Stimulated activated CD4-positive, alpha-beta T cell treated with anti-CD3 and anti-CD28 coated beads, TNF-alpha, amount 100 ng/mL, for 1 hour (primary cell): ENCODE measurements at regions not wholly inside any gene's neighbourhood (a gene's known extent, or its start where the extent isn't known, plus 50 kb on each side); places are given as distances from the start of the nearest gene placed in this dataset.

Experiments
- DNase-seq, 3 donors: peaks; one replicate each; pipeline ENCODE4 v3.0.0-alpha.2; 2020; ENCODE audit warnings: low read depth in 3 of 3, low spot score in 1 of 3

DNA sequence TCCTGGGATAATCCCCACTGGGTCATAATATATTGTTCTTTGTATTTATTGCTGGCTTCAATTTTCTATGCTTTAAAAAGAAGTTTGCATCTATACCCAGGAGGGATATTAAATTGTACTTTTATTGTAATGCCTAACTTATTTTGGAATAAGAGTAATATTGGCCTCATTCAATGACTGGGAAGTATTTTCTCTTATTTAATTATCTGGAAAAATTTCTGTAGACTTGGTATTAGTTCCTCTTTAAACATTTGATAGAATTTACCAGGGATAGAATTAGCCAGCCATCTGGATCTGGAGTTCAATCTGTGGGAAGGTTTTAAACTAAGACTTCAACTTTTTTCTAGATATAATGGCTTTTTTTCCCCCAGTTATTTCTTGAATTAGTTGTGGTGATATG is 115.2 kb upstream of the ZNF32 start:
- no peak for DNase-seq

DNA sequence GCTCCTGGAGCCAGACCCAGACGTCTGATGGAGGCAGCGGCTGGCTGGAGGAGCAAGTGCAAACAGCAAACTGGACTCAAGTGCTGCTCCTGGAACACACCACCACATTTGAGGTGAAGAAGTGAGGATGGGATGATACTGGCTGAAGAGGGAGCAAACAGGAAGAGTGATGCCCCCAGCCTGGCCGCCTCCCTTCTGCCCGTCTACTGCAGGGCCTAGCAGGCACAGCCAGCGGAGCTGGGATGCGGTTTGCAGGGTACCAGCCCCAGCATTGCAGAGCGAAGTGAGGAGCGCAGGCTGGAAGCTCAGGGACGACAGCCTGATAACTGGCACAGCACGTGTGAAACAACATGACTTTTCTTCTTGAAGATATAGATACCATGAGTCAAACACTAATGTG is 111.8 kb upstream of the ZNF32 start:
- DNase-seq = no peak

DNA sequence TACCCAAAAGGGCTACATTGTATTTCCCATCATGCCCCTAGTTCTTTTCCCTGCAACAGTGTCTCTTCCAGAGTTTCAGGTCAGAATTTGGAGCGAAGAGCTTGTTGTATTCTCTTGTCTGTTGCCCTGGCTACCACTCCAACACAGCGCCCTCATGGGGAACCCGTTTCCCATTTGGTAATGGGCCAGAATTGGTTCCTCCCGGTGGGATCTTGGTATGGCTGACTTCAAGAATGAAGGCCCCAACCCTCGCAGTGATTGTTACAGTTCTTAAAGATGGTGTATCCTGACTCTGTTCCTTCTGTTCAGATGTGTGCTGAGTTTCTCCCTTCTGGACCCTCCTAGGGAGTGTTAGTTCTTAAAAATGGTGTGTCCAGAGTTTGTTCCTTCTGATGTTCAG is 110.5 kb upstream of the ZNF32 start:
- DNase-seq = no peak

DNA sequence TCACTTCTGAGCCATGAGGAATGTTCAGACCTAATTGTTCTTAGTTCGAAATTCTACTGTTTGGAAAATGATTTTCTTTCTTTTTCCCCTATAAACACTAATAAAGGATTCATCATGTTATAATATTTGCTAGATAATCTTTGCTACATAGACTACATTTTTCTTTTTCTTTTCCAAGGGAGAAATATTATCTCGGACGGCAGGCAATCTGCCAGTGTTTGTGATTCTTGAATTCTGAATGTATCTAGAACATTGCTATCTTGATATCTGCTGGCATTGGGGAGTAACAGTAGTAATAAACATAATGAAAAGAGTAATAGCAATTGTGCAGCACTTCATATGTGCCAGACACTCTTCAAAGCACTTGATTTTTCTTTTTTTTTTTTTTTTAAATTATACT is 107.7 kb upstream of the ZNF32 start:
- DNase-seq = no peak

DNA sequence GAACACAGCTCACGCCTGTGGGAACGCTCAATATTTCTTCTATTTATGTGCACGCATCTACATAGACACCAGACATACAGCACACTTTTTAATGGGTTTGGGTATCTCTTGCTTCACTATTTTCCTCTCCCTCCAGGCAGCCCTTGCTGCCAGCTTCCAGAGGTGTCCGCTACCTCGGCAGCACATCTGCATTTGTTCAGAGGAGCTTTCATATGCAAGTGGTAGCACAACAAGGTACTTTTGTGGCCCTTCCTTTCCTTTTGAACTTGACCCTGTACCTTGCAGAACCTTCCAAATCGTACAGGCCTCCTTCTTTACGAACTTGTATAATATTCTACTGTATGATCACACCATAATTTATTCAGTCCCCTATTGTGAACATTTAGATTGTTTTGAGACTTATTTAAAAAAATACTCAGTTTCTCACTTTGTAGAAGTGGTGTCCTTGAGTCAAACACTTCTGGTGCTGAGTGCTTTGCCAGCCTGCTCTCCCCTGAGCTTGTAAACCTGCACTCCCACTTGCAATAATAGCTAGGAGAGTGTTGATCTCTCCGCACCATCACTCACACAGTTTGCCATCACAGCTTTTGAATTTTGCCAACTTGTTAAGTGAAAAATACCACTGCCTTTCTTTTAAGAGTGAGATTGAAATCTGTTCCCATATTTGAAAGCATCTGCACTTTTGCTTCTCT is 106.0 kb upstream of the ZNF32 start:
- no peak for DNase-seq

DNA sequence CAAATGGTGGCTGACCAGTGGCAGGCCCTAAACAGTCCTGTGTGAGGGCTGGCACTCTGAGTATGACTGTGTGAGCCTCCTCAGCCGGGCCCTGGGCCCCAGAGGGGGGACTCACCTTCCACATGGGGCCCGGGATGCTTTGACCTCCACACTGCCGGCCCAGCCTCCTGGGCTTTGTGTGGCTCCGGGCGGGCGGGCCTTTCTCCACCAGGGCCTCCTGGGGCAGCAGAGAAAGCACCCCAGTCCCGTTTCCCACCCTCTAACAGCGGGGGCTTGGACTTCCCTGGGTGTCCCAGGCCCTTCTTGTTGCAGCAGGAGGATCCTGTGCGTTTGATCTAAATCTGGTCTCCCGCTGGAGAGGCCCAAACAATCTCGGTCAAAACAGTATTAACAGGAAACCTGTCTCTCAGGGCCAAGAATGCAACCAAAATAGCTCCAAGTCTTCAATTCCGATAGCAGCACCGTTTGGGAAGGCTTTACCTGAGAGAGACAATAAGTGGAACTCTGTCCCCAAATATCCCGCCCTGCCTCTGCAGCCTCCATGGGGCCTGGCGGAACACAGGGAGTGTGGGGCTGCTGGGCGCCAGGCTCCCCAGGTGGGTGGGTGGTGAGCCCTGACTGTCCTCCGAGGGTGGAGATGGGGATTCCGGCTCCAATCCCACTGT is 104.8 kb upstream of the ZNF32 start:
- DNase-seq = no peak

DNA sequence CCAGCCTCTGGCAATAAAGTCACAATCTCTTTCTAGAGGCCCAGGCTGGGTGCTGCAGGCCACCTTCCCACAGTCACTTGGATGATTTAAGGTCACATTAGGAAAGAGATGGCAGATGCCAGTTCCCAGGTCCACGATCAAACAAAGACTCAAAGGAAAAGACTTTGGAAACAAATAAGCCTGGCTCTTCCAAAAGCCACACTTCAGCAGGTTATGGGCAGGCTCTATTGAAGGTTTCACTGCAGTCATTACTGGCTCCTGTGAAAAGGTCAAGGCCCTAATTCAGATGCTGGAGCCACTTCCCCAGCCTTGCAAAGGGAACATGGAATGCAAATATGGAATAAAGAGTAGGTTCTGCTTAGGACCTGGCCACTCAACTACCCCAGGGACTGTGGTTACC is 104.0 kb upstream of the ZNF32 start:
- DNase-seq = no peak

DNA sequence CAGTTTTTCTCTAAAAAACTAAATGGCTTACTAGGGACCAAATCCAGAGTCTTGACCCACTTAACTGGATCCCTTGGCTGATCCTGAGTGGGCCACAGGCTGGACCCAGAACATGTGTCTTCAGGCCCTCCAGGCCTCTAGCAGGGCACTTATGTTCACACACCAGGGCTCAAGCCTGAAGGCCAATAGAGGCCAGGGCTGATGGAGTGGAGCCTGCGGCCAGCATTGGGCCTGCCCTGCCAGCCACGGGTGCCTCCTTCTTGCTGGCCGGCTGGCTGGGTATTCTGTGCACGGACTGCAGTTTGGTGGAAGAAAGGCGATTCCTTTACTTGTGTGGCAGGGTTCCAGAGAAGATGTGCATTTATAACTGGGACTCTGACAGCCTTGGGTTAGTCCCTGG is 103.0 kb upstream of the ZNF32 start:
- DNase-seq = no peak

DNA sequence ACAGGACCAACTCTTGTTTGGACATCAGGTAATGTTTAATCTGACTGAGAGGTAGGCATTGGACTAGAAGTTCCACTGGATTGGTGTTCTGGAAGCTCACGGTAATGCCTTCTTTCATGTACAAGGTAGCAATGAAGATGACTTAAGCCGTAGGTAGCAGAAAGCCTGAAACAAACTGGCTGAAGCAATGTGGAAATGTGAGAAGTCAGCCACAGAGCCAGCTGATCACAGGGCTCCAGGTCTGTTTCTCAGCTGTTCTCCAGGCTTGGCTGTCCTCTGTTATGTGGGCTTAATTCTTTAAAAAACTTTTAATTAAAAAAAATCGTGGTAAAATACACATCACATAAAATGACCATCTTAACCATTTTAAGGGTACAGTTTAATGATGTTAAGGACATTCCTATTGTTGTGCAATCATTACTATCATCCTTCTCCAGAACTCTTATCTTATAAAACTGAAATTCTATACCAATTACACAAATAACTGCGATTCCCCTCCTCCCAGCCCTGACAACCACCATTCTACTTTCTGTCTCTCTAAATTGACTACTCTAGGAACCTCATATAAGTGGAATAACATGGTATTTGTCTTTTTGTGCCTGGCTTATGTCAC is 101.4 kb upstream of the ZNF32 start:
- DNase-seq = no peak

DNA sequence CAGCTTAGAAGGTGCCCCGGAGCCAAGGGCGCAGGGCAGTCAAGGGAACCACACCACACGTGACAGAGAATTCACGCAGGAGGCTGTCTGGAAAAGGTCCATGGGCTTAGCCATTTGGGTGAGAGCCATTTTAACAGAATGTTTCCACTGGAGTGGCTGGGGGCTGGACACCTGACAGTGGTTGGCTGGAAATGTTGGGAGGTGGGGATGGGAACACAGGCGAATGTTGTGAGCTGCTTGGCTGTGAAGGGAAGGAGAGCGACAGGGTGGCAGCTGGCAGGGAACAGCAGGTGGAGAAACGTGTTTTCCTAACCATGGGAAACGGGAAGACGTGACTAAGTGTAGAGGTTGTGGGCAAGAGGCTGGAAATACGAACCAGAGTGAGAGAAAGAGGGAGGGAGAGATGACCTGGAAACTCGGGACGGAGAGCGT is 100.5 kb upstream of the ZNF32 start:
- no peak for DNase-seq

DNA sequence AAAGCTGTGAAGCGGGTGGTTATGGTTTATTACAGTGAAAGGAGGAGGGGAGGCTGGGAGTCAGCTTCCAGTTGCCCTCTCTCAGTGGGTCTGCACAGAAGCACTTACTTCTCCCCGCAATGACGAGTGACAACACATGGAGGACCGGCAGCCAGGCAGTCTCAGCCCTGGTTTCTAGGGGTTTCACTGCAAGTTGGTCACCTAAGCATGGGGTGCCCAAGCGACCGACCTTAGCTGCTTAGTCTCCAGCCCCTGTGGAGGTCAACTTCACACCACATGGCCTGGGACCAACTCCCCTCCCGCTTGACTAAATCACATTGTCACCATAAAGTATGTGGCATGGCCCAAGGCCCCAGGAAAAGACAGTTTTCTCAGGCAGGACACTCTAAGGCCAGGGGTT is 99.9 kb upstream of the ZNF32 start:
- DNase-seq = no peak

DNA sequence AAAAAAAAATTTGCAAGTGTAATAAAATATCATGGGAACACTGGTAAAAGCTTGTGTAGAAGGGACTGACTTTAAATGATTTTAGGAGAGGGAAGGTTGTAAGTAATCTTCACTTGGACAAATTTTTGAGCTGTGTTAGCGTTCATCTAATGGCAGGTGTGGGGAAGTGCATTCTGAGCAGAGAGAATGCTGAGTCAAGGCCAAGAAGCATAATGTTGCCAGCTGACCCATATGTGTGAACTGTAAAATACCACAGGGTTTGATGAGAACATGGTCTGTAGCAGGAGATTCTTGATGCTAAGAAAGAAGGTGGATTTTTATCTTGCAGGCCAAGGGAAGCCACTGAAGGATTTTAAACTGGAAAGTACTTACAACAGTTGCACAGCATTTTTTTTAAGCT is 98.2 kb upstream of the ZNF32 start:
- DNase-seq = no peak

DNA sequence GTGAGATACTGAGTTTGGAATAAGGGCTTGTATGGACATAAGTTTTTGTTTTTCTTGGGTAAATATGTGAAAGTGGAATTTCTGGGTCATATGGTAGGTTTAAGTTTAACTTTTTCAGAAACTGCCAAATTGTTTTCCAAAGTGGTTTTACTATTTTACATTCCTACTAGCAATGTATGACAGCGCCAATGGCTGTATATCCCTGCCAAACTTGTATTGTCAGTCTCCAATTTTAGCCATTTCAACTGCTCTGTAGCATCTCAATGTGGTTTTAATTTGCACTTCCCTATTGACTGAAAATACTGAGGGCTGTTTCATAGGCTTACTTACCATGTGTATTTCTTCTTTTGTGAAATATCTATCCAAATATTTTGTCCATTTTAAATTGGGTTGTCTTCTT is 90.5 kb upstream of the ZNF32 start:
- DNase-seq = no peak

DNA sequence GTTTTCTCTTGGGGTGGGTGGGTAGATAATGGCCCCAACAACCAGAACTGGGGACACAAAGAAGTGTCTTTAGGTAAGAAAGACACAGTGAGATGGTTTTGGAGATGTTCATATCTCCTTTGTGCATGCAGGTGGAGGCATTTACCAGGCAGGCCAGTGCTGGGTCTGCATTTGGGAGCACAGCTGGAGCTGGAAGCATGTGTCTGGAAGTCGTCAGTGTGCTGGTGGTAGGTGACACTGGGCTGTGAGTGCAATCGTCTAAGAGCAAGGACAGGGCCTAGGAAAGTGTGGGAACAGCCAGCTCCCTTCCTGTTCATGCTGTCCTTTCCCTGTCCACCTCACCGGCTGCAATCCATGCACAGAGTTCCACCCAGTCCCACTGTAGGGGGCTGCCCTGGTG is 88.3 kb upstream of the ZNF32 start:
- DNase-seq = no peak

DNA sequence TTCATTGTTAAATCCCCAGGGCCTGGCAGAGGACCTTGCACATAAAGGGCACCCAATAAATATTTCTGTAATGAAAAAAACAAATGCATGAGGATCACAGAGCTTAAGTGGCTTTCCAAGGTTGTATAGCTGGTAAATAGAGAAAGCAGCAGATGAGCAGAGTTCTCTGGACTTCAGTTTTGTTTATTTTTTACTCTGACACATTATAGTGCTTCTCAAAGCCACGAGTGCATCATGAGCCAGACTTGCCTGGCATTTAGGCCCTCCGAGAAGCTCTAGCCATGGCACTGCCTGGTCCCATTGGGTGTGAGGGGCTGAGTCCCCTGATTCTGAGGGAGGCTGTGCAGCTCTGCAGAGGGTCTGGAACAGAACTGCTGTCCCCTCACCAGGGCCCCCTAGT is 87.2 kb upstream of the ZNF32 start:
- DNase-seq = no peak

DNA sequence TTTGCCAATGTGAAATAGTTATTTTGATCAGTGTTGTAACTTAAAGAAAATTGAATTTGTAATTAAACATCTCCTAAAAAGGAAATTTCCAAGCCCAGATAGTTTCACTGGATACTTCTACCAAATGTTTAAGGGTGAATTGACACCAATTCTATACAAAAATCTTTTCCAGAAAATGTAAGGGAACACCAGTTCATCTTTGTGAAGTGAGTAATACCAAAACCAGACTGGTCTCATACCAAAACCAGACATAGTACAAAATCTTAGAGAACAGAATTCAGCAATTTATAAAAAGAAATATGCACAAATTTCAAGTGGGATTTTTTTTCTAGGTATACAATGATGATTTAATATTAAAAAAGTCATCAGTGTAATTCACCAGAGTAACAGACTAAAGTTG is 86.0 kb upstream of the ZNF32 start:
- DNase-seq = no peak

DNA sequence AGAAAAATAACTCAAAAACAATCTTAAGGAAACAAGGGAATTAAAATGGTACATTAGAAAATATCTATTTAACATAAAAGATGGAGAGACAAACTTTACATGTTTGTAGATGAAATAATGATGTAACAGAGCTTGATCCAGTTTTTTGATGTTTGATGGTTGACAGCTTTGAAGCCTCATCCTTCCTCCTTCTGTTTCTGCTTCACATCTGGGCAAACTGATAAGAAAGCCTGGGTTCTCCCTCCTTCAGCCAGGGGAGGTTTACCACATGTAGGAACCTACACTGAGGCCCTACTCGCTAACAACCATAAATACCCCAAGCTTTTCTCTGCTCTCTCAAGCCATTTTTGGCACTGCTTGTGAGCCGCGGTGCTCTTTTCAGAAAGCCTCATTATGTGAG is 82.8 kb upstream of the ZNF32 start:
- no peak for DNase-seq

DNA sequence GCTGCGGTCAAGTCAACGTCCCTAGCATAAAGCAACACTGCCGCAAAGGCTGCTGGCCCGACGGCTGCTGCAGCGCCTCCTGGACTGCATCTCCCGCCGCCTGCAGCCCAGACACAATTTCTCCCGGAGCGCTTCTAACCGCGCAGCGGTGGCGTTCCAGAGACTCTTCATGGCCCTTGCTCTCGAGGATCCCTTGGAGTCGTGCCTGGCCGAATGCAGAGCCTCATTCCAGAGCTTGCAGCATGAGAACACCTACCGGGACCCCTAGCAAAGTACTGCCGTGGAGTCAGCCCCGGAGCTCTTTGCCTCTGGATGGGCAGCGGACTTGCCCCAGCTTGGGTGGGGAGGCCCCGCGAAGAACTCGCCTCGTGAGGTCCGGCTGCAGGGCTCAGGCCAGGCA is 79.7 kb upstream of the ZNF32 start:
- DNase-seq = no peak

DNA sequence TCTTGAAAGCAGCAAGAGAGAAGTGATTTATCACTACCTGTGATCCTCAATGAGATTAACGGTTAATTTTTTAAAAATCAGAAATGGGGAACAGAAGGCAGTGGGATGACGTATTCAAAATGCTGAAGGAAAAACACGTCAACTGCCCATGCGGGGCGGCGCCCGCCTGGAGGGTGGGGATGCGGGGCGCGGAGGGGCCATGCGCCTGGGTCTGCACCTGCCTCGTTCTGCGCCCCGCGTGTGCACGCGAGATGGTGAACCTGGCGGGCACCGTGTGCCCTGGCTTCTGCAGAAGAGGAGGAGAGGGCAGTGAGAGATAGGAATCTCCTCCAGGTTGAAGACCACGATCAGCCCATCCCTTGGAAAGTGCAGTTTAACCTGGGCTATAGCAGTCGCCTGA is 79.3 kb upstream of the ZNF32 start:
- no peak for DNase-seq

DNA sequence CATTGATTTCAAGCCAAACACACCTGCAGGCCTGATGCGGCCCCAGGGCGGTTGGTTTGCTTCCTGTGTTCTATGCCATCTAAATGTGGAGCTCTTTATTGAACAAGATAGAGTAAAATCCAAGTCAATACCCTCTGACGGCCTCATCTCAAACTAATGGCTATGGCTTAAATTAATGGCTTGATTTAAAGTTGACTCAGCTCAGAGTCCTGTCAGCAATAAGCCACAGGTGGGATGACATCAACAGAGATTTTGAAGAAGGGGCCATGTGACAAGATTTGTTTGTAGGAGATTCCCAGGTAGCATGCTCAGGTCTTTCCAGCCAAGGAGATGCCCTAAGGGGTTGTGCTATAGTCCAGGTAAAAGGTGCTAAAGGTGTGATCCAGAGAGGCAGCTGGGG is 66.7 kb upstream of the ZNF32 start:
- no peak for DNase-seq

DNA sequence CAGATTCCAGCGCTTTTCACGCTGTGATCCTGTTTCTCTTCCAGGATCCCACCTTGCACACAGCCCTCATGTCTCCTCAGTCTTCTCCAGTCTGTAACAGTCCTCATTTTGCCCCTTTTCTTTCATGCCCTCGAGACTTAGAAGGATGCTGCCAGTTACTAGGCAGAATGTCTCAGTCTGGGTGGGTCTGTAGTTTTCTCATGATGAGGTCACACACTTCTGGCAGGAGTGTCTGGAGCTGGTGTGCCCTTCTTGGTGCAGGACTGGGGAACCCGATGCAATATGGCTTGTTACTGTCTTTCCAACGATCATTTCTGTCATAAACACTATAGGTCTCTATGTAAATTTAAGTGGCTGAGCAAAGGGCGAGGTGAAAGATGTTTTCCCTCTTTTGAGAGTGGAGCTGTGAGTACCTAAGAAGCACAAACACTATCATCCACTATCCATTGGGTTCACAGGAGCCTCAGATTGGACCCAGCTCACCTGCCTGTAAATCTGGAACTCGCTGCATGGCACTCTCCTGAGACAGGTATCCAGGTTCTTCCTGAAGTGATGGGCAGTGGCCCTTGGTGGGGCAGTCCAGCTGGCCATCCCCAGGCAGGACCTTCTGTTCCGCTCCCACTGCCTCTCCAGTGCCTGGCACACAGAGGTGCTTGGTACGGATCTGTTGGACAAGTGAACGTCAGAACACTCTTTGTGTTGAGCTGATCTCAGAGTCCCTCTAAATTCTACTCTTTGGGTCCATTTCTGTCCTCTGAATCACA is 64.3 kb upstream of the ZNF32 start:
- no peak for DNase-seq
